ENCODE measurements at regions not wholly inside any gene's neighbourhood (a gene's known extent, or its start where the extent isn't known, plus 50 kb on each side); places are given as distances from the start of the nearest gene placed in this dataset.
"Not testable (repeated sequence)": the region's sequence is repeated elsewhere in the genome, so short reads cannot be mapped to it uniquely, and the experiment has no call there.

DNA sequence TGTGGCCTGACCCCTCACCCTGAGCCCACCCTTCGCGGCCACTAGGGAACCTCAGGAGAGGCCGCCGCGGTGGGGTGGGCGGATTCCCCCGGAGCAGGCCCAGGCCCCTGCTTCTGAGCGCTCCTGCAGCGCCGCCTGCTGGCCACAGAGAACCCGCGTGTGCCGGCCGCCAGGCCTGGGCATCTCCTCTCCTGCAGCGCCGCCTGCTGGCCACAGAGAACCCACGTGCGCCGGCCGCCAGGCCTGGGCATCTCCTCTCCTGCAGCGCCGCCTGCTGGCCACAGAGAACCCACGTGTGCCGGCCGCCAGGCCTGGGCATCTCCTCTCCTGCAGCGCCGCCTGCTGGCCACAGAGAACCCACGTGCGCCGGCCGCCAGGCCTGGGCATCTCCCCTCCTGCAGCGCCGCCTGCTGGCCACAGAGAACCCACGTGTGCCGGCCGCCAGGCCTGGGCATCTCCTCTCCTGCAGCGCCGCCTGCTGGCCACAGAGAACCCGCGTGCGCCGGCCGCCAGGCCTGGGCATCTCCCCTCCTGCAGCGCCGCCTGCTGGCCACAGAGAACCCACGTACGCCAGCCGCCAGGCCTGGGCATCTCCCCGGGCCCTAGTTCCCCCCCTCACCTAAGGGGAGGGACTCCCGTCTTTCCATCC is 126.1 kb downstream of the METRNL start:
- H3K9me3 Mint-ChIP-seq; DNase-seq; H3K27ac Mint-ChIP-seq; H3K36me3 Mint-ChIP-seq (ENCODE audit: low read depth); H3K4me3 Mint-ChIP-seq; H3K27me3 Mint-ChIP-seq (ENCODE audit: insufficient read depth): not testable (repeated sequence)
- TF ChIP-seq, protein P1, sequence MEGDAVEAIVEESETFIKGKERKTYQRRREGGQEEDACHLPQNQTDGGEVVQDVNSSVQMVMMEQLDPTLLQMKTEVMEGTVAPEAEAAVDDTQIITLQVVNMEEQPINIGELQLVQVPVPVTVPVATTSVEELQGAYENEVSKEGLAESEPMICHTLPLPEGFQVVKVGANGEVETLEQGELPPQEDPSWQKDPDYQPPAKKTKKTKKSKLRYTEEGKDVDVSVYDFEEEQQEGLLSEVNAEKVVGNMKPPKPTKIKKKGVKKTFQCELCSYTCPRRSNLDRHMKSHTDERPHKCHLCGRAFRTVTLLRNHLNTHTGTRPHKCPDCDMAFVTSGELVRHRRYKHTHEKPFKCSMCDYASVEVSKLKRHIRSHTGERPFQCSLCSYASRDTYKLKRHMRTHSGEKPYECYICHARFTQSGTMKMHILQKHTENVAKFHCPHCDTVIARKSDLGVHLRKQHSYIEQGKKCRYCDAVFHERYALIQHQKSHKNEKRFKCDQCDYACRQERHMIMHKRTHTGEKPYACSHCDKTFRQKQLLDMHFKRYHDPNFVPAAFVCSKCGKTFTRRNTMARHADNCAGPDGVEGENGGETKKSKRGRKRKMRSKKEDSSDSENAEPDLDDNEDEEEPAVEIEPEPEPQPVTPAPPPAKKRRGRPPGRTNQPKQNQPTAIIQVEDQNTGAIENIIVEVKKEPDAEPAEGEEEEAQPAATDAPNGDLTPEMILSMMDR (IDR thresholded peaks at IDR 0.05), result peak; percentile 84
- peaks cover 42% of the 10 kb centered on the region for H3K4me1 Mint-ChIP-seq (ENCODE audit: low read depth)

GRCh38 chr17:83206036-83206394 is 126.6 kb downstream of the METRNL start:
- not testable (repeated sequence) for H3K36me3 Mint-ChIP-seq (ENCODE audit: low read depth); H3K9me3 Mint-ChIP-seq; H3K27ac Mint-ChIP-seq; H3K27me3 Mint-ChIP-seq (ENCODE audit: insufficient read depth); H3K4me3 Mint-ChIP-seq; DNase-seq
- H3K4me1 Mint-ChIP-seq (ENCODE audit: low read depth), result peaks cover 37% of the 10 kb centered on the region
- TF ChIP-seq, protein P1 (IDR thresholded peaks at IDR 0.05), result 0 out of 2 replicates have a peak, but pooled peaks have one; percentile 8

GRCh38 chr17:83206819-83207588 is 127.6 kb downstream of the METRNL start:
- H3K36me3 Mint-ChIP-seq (ENCODE audit: low read depth); H3K9me3 Mint-ChIP-seq; H3K4me3 Mint-ChIP-seq; H3K27me3 Mint-ChIP-seq (ENCODE audit: insufficient read depth); H3K27ac Mint-ChIP-seq; DNase-seq: not testable (repeated sequence)
- peaks cover 27% of the 10 kb centered on the region for H3K4me1 Mint-ChIP-seq (ENCODE audit: low read depth)

GRCh38 chr17:83247001-83247400 is 167.6 kb downstream of the METRNL start:
- DNase-seq, result peak; percentile 0
- not testable (repeated sequence) for H3K9me3 Mint-ChIP-seq; H3K4me3 Mint-ChIP-seq; H3K27ac Mint-ChIP-seq; H3K36me3 Mint-ChIP-seq (ENCODE audit: low read depth); H3K4me1 Mint-ChIP-seq (ENCODE audit: low read depth); H3K27me3 Mint-ChIP-seq (ENCODE audit: insufficient read depth)

All from HFFc6 (cell line).